Hematopoietic multipotent progenitor cell treated with erythropoietin and hydrocortisone succinate and interleukin-3 and kit ligand, for 6 days (in vitro differentiated cells): ENCODE measurements at regions not wholly inside any gene's neighbourhood (a gene's known extent, or its start where the extent isn't known, plus 50 kb on each side); places are given as distances from the start of the nearest gene placed in this dataset.
"Not testable (repeated sequence)": the region's sequence is repeated elsewhere in the genome, so short reads cannot be mapped to it uniquely, and the experiment has no call there.

Source experiments
- DNase-seq: peaks from one replicate; pipeline ENCODE4 v3.0.0-alpha.2; 2015

GRCh38 chrX:35221391-35221790, 278.8 kb downstream of the FAM47B start:
- DNase-seq: not testable (repeated sequence)

- DNase-seq: no peak
Observed at GRCh38 chrX:35244088-35244741, 301.6 kb downstream of the FAM47B start.

GRCh38 chrX:35244796-35245508, 302.4 kb downstream of the FAM47B start:
- no peak for DNase-seq

GRCh38 chrX:35251226-35251625, 308.6 kb downstream of the FAM47B start:
- no peak for DNase-seq

- no peak for DNase-seq
Observed at GRCh38 chrX:35276115-35276514, 333.5 kb downstream of the FAM47B start.

- no peak for DNase-seq
Observed at GRCh38 chrX:35285289-35285962, 342.8 kb downstream of the FAM47B start.

GRCh38 chrX:35288657-35289056, 346.1 kb downstream of the FAM47B start:
- no peak for DNase-seq

- DNase-seq: no peak
Observed at GRCh38 chrX:35289952-35290351, 347.4 kb downstream of the FAM47B start.

- no peak for DNase-seq
Observed at GRCh38 chrX:35291013-35291412, 348.4 kb downstream of the FAM47B start.

GRCh38 chrX:35292522-35292921, 349.9 kb downstream of the FAM47B start:
- DNase-seq: no peak

- not testable (repeated sequence) for DNase-seq
Observed at GRCh38 chrX:35305037-35305436, 362.4 kb downstream of the FAM47B start.

GRCh38 chrX:35339796-35340195, 397.2 kb downstream of the FAM47B start:
- no peak for DNase-seq

GRCh38 chrX:35340465-35340864, 397.9 kb downstream of the FAM47B start:
- no peak for DNase-seq

GRCh38 chrX:35351212-35351611, 408.6 kb downstream of the FAM47B start:
- no peak for DNase-seq

GRCh38 chrX:35351795-35352483, 409.3 kb downstream of the FAM47B start:
- no peak for DNase-seq

GRCh38 chrX:35357656-35358055, 415.1 kb downstream of the FAM47B start:
- DNase-seq: no peak

GRCh38 chrX:35362866-35363265, 420.3 kb downstream of the FAM47B start:
- DNase-seq: no peak

GRCh38 chrX:35374116-35374515, 424.0 kb upstream of the MAGEB16 start:
- DNase-seq: no peak

- peak; percentile 39 for DNase-seq
Observed at GRCh38 chrX:35380808-35381700, 417.1 kb upstream of the MAGEB16 start.

- DNase-seq: not testable (repeated sequence)
Observed at GRCh38 chrX:35381709-35382108, 416.4 kb upstream of the MAGEB16 start.

- DNase-seq: no peak
Observed at GRCh38 chrX:35382966-35383365, 415.2 kb upstream of the MAGEB16 start.

GRCh38 chrX:35392232-35392631, 405.9 kb upstream of the MAGEB16 start:
- no peak for DNase-seq
